ENCODE measurements at regions not wholly inside any gene's neighbourhood (a gene's known extent, or its start where the extent isn't known, plus 50 kb on each side); places are given as distances from the start of the nearest gene placed in this dataset.

DNA sequence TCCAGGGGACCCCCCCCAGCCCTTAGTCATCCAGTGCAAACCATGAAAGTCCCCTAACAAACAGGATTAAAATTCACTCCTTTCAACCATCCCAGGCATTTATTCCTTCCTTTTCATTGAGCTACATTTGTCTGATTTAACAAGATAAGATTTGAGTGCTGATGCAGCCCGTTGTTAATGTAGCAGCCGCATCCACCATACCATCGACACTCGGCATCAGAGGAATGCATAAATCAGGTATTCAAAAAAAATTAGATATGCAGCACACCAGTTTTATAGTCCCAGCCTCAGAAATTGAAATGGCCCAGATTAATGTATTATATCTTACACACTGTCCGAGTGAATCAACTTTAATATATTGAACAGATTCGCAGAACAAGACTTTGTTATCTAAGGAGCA is 676.5 kb upstream of the FANCL start:
- no peaks in the 10 kb centered on the region for H3K4me1 ChIP-seq (ENCODE audit: insufficient read depth, low read length, severe bottlenecking)
- no peak overlapping the region for H2AFZ ChIP-seq (ENCODE audit: low read length)
- H3K9ac ChIP-seq (ENCODE audit: low read length): no peak overlapping the region
- H3K27me3 ChIP-seq (ENCODE audit: insufficient read depth, low read length): no peaks in the 10 kb centered on the region
- no peaks in the 10 kb centered on the region for H3F3A ChIP-seq (ENCODE audit: insufficient read depth, low read length)
- H3K9me2 ChIP-seq (ENCODE audit: low read depth, low read length): no peaks in the 10 kb centered on the region
- H3K79me2 ChIP-seq (ENCODE audit: insufficient read depth, low read length): no peaks in the 10 kb centered on the region
- TF ChIP-seq, protein P1, sequence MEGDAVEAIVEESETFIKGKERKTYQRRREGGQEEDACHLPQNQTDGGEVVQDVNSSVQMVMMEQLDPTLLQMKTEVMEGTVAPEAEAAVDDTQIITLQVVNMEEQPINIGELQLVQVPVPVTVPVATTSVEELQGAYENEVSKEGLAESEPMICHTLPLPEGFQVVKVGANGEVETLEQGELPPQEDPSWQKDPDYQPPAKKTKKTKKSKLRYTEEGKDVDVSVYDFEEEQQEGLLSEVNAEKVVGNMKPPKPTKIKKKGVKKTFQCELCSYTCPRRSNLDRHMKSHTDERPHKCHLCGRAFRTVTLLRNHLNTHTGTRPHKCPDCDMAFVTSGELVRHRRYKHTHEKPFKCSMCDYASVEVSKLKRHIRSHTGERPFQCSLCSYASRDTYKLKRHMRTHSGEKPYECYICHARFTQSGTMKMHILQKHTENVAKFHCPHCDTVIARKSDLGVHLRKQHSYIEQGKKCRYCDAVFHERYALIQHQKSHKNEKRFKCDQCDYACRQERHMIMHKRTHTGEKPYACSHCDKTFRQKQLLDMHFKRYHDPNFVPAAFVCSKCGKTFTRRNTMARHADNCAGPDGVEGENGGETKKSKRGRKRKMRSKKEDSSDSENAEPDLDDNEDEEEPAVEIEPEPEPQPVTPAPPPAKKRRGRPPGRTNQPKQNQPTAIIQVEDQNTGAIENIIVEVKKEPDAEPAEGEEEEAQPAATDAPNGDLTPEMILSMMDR (IDR thresholded peaks at IDR 0.05; ENCODE audit: low read length): no peak
- TF ChIP-seq EZH2 (IDR thresholded peaks at IDR 0.05; ENCODE audit: borderline replicate concordance, low read length): no peak
- H4K20me1 ChIP-seq (ENCODE audit: insufficient read depth, low read length): no peaks in the 10 kb centered on the region
- no peaks in the 10 kb centered on the region for H3K9me3 ChIP-seq (ENCODE audit: low read length)
- H3K36me3 ChIP-seq (ENCODE audit: insufficient read depth, low read length): no peaks in the 10 kb centered on the region
- H3K4me3 ChIP-seq (ENCODE audit: low read depth, low read length, poor library complexity, severe bottlenecking): no peak overlapping the region
- no peak overlapping the region for H3K4me2 ChIP-seq (ENCODE audit: low read length)
- H3K27ac ChIP-seq (ENCODE audit: low read depth, low read length, poor library complexity, severe bottlenecking): no peak overlapping the region

DNA sequence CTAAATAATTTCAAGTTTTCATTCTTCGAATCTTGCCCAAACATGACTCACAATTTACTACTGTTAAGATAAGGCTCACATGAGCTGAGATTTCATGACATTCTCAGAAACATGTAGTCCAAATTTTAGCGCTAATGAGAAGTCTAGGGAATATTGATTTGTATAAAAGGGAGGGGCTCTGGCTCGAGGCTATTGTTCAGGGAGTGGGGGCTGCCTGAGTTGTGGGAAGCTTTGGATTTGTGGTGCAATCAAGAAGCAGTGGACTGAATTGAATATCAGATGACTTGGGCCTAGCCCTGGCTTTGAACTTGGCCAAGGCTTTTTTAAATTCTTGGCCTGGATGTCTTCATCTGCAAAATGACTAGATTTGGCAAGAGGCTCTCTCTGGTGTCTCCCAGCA is 674.9 kb upstream of the FANCL start:
- H3K4me2 ChIP-seq (ENCODE audit: low read length): no peak overlapping the region
- no peak overlapping the region for H3K4me3 ChIP-seq (ENCODE audit: low read depth, low read length, poor library complexity, severe bottlenecking)
- H3F3A ChIP-seq (ENCODE audit: insufficient read depth, low read length): no peaks in the 10 kb centered on the region
- H4K20me1 ChIP-seq (ENCODE audit: insufficient read depth, low read length): no peaks in the 10 kb centered on the region
- H3K9me2 ChIP-seq (ENCODE audit: low read depth, low read length): no peaks in the 10 kb centered on the region
- no peaks in the 10 kb centered on the region for H3K4me1 ChIP-seq (ENCODE audit: insufficient read depth, low read length, severe bottlenecking)
- H2AFZ ChIP-seq (ENCODE audit: low read length): no peak overlapping the region
- TF ChIP-seq EZH2 (IDR thresholded peaks at IDR 0.05; ENCODE audit: borderline replicate concordance, low read length): no peak
- TF ChIP-seq, protein P1 (IDR thresholded peaks at IDR 0.05; ENCODE audit: low read length): no peak
- no peaks in the 10 kb centered on the region for H3K79me2 ChIP-seq (ENCODE audit: insufficient read depth, low read length)
- H3K27ac ChIP-seq (ENCODE audit: low read depth, low read length, poor library complexity, severe bottlenecking): no peak overlapping the region
- no peaks in the 10 kb centered on the region for H3K9me3 ChIP-seq (ENCODE audit: low read length)
- no peak overlapping the region for H3K9ac ChIP-seq (ENCODE audit: low read length)
- no peaks in the 10 kb centered on the region for H3K36me3 ChIP-seq (ENCODE audit: insufficient read depth, low read length)
- no peaks in the 10 kb centered on the region for H3K27me3 ChIP-seq (ENCODE audit: insufficient read depth, low read length)

DNA sequence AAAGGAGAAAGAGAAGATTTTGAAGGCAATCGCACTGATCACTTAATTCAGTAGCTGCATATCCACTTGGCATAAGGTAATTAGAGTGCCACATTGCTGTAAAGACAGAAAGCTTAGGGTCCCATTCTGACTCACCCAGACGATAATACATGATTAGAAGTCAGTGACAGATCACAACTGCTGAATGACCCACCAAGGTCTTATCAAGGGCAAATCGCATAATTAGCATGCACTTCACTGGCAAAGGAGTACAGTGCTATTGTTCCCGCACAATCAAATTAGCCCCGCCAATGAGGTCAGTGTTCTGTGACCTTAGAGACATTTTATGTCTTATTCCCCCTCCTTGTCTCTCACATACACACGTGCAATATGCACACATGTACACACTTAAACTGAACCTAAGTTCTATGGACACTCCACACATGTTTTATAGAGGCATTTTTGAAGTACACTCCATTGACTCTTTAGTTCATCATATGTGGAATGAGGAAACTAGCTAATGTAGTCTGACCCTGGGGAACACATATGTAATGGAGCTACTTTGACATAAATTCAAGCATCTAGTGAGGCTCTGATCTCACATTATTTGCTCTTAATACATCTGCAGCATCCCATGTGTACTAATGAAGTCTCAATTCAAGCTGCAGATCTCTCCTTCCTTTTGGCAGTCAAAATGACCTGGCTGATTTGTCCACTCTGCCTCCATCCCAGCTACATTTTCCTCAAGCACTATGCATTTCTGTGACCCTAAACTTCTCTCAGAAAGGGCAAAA is 673.8 kb upstream of the FANCL start:
- Histone ChIP-seq H3K9me3 (ENCODE audit: low read length) (no peaks in the 10 kb centered on the region), H2AFZ (ENCODE audit: low read length) (no peak overlapping the region), H3K27me3 (ENCODE audit: insufficient read depth, low read length) (no peaks in the 10 kb centered on the region), H3K4me2 (ENCODE audit: low read length) (no peak overlapping the region), H3K4me3 (ENCODE audit: low read depth, low read length, poor library complexity, severe bottlenecking) (no peak overlapping the region), H3K27ac (ENCODE audit: low read depth, low read length, poor library complexity, severe bottlenecking) (no peak overlapping the region), H3K9me2 (ENCODE audit: low read depth, low read length) (no peaks in the 10 kb centered on the region), H3K9ac (ENCODE audit: low read length) (no peak overlapping the region), H4K20me1 (ENCODE audit: insufficient read depth, low read length) (no peaks in the 10 kb centered on the region), H3F3A (ENCODE audit: insufficient read depth, low read length) (no peaks in the 10 kb centered on the region), H3K4me1 (ENCODE audit: insufficient read depth, low read length, severe bottlenecking) (no peaks in the 10 kb centered on the region), H3K79me2 (ENCODE audit: insufficient read depth, low read length) (no peaks in the 10 kb centered on the region), H3K36me3 (ENCODE audit: insufficient read depth, low read length) (no peaks in the 10 kb centered on the region)
- TF ChIP-seq, protein P1 (IDR thresholded peaks at IDR 0.05; ENCODE audit: low read length): no peak
- TF ChIP-seq EZH2 (IDR thresholded peaks at IDR 0.05; ENCODE audit: borderline replicate concordance, low read length): no peak

All from OCI-LY1 (cell line).